Keratinocyte (primary cell): ENCODE measurements at regions not wholly inside any gene's neighbourhood (a gene's known extent, or its start where the extent isn't known, plus 50 kb on each side); places are given as distances from the start of the nearest gene placed in this dataset.

ENCODE experiments used
- DNase-seq: peaks from one replicate; pipeline ENCODE4 v3.0.0-alpha.2; 2011; ENCODE audit warnings: low read depth, missing footprints, low spot score
- FAIRE-seq: peaks from 2 replicates; lab custom pipeline; 2011; peaks lifted over from hg19 to GRCh38; lab: Jason Lieb, UNC
- H2AFZ ChIP-seq: 2 replicates; pipeline ENCODE4 v1.6.0; 2012; ENCODE audit warnings: low read length, control low read depth, inconsistent platforms; ENCODE audit not compliant: control insufficient read depth
- H3K27ac ChIP-seq: 2 replicates; pipeline ENCODE4 v1.5.1; 2011; ENCODE audit warnings: low read length; ENCODE audit not compliant: control insufficient read depth, insufficient read depth
- H3K27me3 ChIP-seq: 3 replicates; pipeline ENCODE4 v1.6.0; 2011; ENCODE audit warnings: low read length; ENCODE audit not compliant: control insufficient read depth, insufficient read depth; ENCODE audit errors: extremely low read depth
- H3K36me3 ChIP-seq, 2 experiments: 2 replicates in 1 of 2; 3 replicates in 1 of 2; pipeline ENCODE4 v1.5.1; 2011; ENCODE audit warnings: low read length in 2 of 2, mild to moderate bottlenecking in 1 of 2; ENCODE audit not compliant: control insufficient read depth in 2 of 2, insufficient read depth in 2 of 2; ENCODE audit errors: extremely low read depth in 1 of 2
- H3K4me1 ChIP-seq: 3 replicates; pipeline ENCODE4 v1.5.1; 2011; ENCODE audit warnings: low read length; ENCODE audit not compliant: control insufficient read depth, insufficient read depth; ENCODE audit errors: extremely low read depth
- H3K4me2 ChIP-seq: 3 replicates; pipeline ENCODE4 v1.6.0; 2011; ENCODE audit warnings: low read depth, low read length; ENCODE audit not compliant: control insufficient read depth, insufficient read depth; ENCODE audit errors: extremely low read depth
- H3K4me3 ChIP-seq, 3 experiments: fragments of 200-600 bp in 1 of 3; sonication (generic) in 1 of 3; 2 replicates in 2 of 3; 3 replicates in 1 of 3; pipeline ENCODE4 v1.5.1; 2011 to 2016; ENCODE audit warnings: low read length in 3 of 3, mild to moderate bottlenecking in 3 of 3, control low read depth in 2 of 3, inconsistent platforms in 1 of 3, low read depth in 1 of 3, mixed read lengths in 1 of 3, mixed run types in 1 of 3, moderate library complexity in 1 of 3; ENCODE audit not compliant: control insufficient read depth in 2 of 3, insufficient read depth in 2 of 3; ENCODE audit errors: extremely low read depth in 1 of 3
- H3K79me2 ChIP-seq: 2 replicates; pipeline ENCODE4 v1.6.0; 2012; ENCODE audit warnings: low read length; ENCODE audit not compliant: control insufficient read depth, insufficient read depth
- H3K9ac ChIP-seq: 3 replicates; pipeline ENCODE4 v1.6.0; 2011; ENCODE audit warnings: low read length; ENCODE audit not compliant: control insufficient read depth, insufficient read depth; ENCODE audit errors: extremely low read depth
- H3K9me1 ChIP-seq: 3 replicates; pipeline ENCODE4 v1.6.0; 2011; ENCODE audit warnings: low read length; ENCODE audit not compliant: control insufficient read depth, insufficient read depth; ENCODE audit errors: extremely low read depth
- H3K9me3 ChIP-seq: 2 replicates; pipeline ENCODE4 v1.5.1; 2012; ENCODE audit warnings: low read depth, low read length; ENCODE audit not compliant: control insufficient read depth
- H4K20me1 ChIP-seq: 3 replicates; pipeline ENCODE4 v1.6.0; 2011; ENCODE audit warnings: low read length; ENCODE audit not compliant: control insufficient read depth, insufficient read depth; ENCODE audit errors: extremely low read depth
- EZH2 ChIP-seq: IDR thresholded peaks from one replicate; pipeline ENCODE4 v1.6.1; 2012; ENCODE audit warnings: inconsistent platforms, mild to moderate bottlenecking, low read length, moderate library complexity
- dilution Hi-C: fragments of 300-500 bp; cut with MboI; formaldehyde crosslinking; loops from one replicate; pipeline ENCODE4 v1.7.0; 2020; ENCODE audit warnings: low sequenced_read_pairs; ENCODE audit not compliant: extremely low pct_ligation_motif_present
- TF ChIP-seq, protein P1 (sequence below), 3 experiments: IDR thresholded peaks in 1 of 3; conservative IDR thresholded peaks in 1 of 3; optimal IDR thresholded peaks in 1 of 3; 2 replicates in 2 of 3; 3 replicates in 1 of 3; pipeline versions ENCODE3 to v1.5.1; 2011; ENCODE audit warnings: low read length in 3 of 3, mild to moderate bottlenecking in 3 of 3, moderate library complexity in 2 of 3, control low read depth in 1 of 3, inconsistent platforms in 1 of 3; ENCODE audit not compliant: insufficient read depth in 2 of 3; ENCODE audit errors: extremely low read depth in 1 of 3

GRCh38 chr4:45033676-45034419 is 307.5 kb upstream of the GNPDA2 start:
- H3K9me1 ChIP-seq: no peaks in the 10 kb centered on the region
- no peaks in the 10 kb centered on the region for H3K36me3 ChIP-seq
- DNase-seq (no peak), FAIRE-seq (no peak)
- no peak overlapping the region for H3K4me2 ChIP-seq
- no peaks in the 10 kb centered on the region for H3K27me3 ChIP-seq
- H4K20me1 ChIP-seq: no peaks in the 10 kb centered on the region
- H2AFZ ChIP-seq: no peak overlapping the region
- H3K4me3 ChIP-seq: no peak overlapping the region
- no peak overlapping the region for H3K27ac ChIP-seq
- no peaks in the 10 kb centered on the region for H3K79me2 ChIP-seq
- no peaks in the 10 kb centered on the region for H3K9me3 ChIP-seq
- dilution Hi-C loops: no loop called here
- no peak for TF ChIP-seq EZH2
- TF ChIP-seq, protein P1, sequence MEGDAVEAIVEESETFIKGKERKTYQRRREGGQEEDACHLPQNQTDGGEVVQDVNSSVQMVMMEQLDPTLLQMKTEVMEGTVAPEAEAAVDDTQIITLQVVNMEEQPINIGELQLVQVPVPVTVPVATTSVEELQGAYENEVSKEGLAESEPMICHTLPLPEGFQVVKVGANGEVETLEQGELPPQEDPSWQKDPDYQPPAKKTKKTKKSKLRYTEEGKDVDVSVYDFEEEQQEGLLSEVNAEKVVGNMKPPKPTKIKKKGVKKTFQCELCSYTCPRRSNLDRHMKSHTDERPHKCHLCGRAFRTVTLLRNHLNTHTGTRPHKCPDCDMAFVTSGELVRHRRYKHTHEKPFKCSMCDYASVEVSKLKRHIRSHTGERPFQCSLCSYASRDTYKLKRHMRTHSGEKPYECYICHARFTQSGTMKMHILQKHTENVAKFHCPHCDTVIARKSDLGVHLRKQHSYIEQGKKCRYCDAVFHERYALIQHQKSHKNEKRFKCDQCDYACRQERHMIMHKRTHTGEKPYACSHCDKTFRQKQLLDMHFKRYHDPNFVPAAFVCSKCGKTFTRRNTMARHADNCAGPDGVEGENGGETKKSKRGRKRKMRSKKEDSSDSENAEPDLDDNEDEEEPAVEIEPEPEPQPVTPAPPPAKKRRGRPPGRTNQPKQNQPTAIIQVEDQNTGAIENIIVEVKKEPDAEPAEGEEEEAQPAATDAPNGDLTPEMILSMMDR (optimal IDR thresholded peaks at IDR 0.05 in 1 of 3, IDR thresholded peaks at IDR 0.05 in 1 of 3, conservative IDR thresholded peaks at IDR 0.05 in 1 of 3; ENCODE audit: extremely low read depth in 1 of 3, insufficient read depth in 2 of 3, low read length in 3 of 3): no peak
- H3K9ac ChIP-seq: no peak overlapping the region
- no peaks in the 10 kb centered on the region for H3K4me1 ChIP-seq

DNA sequence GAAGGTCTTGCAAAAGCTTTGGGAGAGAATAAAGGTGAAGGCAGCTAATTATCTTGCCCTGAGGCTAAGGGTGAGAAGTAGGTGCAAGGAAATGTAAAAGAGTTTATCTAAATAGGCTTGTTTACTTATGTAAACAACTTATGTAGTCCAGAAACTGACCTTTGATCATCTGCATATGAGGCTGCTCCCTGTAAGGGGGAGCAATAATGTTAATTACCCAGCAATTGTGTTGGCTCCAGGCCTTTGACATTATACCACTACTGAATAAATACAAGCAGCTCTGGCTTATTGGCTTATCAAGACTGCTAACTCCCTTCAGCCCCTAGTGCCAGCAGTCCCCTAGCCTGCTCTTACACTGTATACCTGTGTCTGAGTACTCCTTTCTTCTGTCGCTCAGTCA is 303.7 kb upstream of the GNPDA2 start:
- no peaks in the 10 kb centered on the region for H3K9me1 ChIP-seq
- H3K9me3 ChIP-seq: no peaks in the 10 kb centered on the region
- dilution Hi-C loops: no loop called here
- no peak overlapping the region for H3K27ac ChIP-seq
- TF ChIP-seq EZH2: no peak
- TF ChIP-seq, protein P1 (optimal IDR thresholded peaks at IDR 0.05 in 1 of 3, IDR thresholded peaks at IDR 0.05 in 1 of 3, conservative IDR thresholded peaks at IDR 0.05 in 1 of 3; ENCODE audit: extremely low read depth in 1 of 3, insufficient read depth in 2 of 3, low read length in 3 of 3): no peak
- H4K20me1 ChIP-seq: no peaks in the 10 kb centered on the region
- H2AFZ ChIP-seq: no peak overlapping the region
- no peaks in the 10 kb centered on the region for H3K79me2 ChIP-seq
- H3K4me3 ChIP-seq: no peak overlapping the region
- no peak for FAIRE-seq
- no peaks in the 10 kb centered on the region for H3K4me1 ChIP-seq
- H3K9ac ChIP-seq: no peak overlapping the region
- no peaks in the 10 kb centered on the region for H3K36me3 ChIP-seq
- no peak for DNase-seq
- no peak overlapping the region for H3K4me2 ChIP-seq
- no peaks in the 10 kb centered on the region for H3K27me3 ChIP-seq
